Activated CD8-positive, alpha-beta memory T cell treated with anti-CD3 and anti-CD28 coated beads for 24 hours (primary cell): ENCODE measurements at regions not wholly inside any gene's neighbourhood (a gene's known extent, or its start where the extent isn't known, plus 50 kb on each side); places are given as distances from the start of the nearest gene placed in this dataset.
"Not testable (repeated sequence)": the region's sequence is repeated elsewhere in the genome, so short reads cannot be mapped to it uniquely, and the experiment has no call there.

ENCODE experiments used
- DNase-seq: peaks from one replicate; pipeline ENCODE4 v3.0.0-alpha.2; 2020

- no peak for DNase-seq
These were observed 86.9 kb upstream of the KCNE2 start for GRCh38 chr21:34276711-34277425.

DNA sequence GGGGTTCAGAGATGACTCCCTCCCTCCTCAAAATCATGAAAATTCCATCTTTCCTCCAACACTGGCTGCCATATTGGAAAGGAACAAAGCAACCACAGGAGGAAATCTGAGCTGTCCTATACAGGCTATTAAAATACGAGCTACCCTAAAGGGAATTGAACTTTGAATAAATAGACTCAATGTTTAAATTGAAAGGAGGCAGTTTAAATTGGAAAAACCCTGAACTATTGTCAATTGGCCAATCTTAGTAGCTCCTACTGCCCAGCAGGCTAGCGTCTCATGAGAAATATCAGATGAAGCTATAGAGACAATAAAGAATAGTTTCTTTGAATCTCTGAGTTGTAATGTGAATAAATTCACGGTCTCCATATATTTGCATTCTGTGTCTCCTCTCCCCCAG, 85.4 kb upstream of the KCNE2 start:
- DNase-seq: no peak

- no peak for DNase-seq
These were observed 84.5 kb upstream of the KCNE2 start for GRCh38 chr21:34279285-34279684.

- no peak for DNase-seq
These were observed 83.9 kb upstream of the KCNE2 start for GRCh38 chr21:34279883-34280282.

DNA sequence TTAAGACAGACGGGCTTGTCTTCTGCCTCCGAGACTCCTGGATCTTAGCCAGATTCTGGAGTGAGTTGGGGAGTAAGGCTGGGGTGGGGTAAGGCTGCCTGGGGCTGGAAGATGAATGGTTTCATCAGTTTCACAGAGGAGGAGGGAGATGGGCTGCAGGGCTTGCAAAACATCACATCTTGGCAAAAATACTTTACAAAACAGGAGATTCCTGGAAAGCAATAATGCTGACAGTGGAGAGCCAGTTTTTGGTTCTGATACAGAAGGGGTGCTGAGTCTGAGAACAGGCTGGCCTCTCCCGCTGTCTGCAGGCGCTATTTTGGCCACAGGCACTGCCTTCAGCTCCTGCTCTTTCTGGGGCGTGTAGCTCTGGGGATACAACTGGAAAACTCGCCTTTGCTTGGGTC, 83.4 kb upstream of the KCNE2 start:
- DNase-seq: no peak

DNA sequence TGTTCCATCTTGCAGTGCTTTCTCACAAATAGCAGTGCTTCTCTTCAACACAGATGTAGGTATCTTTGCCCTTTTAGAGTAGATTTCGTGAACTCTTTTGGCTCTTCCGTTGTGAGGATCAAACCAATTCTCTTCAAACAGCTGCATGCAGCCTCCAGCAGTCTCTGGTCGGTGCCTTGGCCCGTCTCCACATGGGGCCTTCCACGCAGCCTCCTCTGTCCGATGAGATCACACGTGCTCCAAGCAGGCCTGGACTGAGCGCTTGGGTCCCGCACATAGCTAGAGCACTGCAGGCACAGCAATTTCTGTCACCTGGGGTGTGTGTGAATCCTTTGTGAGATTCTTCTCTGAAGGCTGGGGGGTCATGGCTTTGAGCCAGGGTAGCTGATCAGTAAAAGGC, 82.8 kb upstream of the KCNE2 start:
- DNase-seq: no peak

DNA sequence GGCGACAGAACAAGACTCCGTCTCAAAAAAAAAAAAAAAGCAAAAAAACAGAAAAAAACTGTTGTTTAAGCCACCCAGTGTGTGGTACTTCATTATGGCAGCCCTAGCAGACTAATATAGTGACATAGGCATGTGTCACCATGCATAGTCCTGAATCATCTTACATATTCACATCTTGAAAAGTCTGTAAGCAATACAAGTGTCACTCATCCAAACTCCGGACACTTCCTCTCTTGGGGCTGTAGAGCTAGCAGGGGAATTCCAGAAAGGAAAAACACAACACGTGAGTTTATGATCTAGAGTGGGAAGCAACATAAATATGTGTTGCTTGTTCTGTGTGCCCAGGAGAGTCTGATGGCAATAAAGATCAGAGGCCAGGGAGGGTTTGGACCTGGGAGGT, 81.6 kb upstream of the KCNE2 start:
- no peak for DNase-seq

DNA sequence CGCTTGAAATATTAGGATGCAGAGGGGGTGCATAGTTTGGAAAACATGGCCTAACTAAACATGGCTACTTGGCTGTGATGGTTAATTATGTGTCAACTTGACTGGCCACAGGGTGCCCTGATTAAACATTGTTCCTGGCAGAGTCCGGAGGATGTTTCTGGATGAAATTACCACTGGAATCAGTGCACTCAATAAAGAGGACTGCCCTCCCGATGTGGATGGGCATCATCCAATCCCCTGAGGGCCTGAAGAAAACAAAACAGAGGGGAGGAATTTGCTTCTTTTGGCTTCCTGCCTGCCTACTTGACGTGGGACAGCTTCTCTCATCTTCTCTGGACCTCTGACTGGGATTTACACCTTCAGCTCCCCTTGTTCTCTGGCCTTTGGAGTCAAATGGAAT, 79.1 kb upstream of the KCNE2 start:
- no peak for DNase-seq

GRCh38 chr21:34288042-34288441, 75.8 kb upstream of the KCNE2 start:
- not testable (repeated sequence) for DNase-seq

DNA sequence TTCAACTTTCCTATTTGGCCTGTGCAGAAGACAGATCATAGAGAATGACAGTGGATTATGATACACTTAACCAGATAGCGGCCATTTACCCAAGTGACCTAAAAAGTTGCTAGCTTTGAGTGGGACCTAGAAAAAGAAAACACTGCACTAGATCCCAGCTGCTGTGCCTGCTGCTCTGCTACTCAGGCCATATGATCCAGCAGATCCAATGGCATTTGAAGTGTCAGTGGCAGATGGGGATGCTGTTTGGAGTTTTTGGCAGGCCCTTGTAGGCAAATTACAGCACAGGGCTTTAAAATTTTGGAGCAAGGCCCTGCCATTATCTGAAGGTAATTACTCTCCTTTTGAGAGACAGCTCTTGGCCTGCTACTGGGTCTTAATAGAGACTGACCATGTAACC, 74.0 kb upstream of the KCNE2 start:
- DNase-seq: no peak

GRCh38 chr21:34296878-34297277, 66.9 kb upstream of the KCNE2 start:
- no peak for DNase-seq

GRCh38 chr21:34298534-34299167, 65.2 kb upstream of the KCNE2 start:
- no peak for DNase-seq

DNA sequence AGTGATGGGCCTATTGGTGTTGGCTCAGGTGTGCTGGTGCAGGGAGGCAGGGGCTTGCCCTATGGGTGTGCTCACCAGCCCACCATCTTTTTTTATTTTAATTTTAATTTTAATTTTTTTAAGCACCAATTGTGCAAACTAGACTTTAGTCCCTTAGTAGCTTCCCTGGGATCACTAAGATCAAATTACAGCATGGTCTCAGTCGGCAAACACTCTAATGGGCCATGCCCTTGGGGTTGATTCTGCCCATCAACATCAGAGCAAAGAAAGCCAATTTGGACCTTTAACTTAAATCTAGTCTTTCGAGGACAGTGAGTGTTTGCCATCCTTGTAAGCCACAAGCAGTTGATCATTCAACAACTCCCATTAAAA, 64.7 kb upstream of the KCNE2 start:
- DNase-seq: no peak

DNA sequence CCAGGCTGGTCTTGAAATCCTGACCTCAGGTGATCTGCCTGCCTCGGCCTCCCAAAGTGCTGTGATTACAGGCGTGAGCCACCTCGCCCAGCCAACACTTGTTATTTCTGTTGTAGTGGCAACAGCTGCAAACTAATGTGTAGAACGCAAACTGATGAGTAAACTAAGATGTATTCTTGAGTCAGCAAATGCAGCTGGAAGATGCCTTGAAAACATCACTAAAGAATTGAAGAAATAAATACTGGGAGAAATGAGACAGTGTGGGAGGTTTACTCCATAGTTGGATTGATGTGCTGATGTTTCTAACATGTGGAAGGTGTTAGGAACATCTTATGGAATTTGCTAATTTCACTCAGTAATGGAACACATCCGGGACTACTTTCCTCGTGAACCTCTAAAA, 61.3 kb upstream of the KCNE2 start:
- DNase-seq: no peak

- no peak for DNase-seq
These were observed 57.9 kb upstream of the KCNE2 start for GRCh38 chr21:34305605-34306604.

- DNase-seq: no peak
These were observed 55.7 kb upstream of the KCNE2 start for GRCh38 chr21:34307991-34308532.

DNA sequence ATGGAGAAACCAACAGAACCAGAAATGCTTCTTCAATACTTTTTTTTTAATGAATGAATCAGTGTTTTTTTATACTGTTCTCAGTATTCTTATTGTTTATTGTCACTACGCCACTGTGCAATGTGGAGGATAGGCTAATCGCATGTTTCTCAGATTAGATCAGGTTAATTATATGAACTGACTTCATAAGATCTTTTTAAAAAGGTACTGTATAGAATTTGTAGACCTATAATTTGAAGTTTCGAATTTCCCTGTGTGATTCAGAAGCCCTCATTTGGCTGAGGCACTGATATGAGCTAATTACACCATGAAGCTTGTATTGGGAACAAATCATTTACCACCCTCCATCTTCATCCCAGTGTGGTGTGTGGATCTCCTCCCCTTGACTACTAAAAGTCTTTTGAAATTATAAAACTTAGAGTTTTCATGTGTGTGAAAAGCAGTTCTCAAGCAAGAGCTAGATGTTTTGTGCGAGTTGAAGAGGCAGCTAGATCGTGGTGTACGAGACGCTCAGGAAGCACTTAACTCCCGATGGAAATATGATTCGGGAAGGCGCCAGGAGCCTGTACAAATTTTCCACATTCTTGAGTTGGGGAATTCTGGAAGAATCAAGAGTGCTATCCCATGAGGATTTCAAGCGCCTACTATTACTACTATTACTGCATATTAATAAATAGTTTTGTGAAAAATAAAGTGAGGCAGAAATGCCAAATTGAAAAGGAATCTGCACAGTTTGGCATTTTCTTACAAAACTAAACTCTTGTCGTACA, 52.1 kb upstream of the KCNE2 start:
- DNase-seq: no peak

- DNase-seq: no peak
These were observed 50.7 kb upstream of the KCNE2 start for GRCh38 chr21:34313116-34313515.
